GM12875 (cell line): ENCODE measurements at regions not wholly inside any gene's neighbourhood (a gene's known extent, or its start where the extent isn't known, plus 50 kb on each side); places are given as distances from the start of the nearest gene placed in this dataset.

Experiments used
- H3K4me3 ChIP-seq: one replicate; pipeline ENCODE4 v1.5.1; 2011; ENCODE audit warnings: low read depth, low read length, control low read depth
- CTCF ChIP-seq: IDR thresholded peaks from 2 replicates; pipeline ENCODE4 v1.5.1; 2011; ENCODE audit warnings: low read depth, mild to moderate bottlenecking, control low read depth, inconsistent platforms, low read length, moderate library complexity, borderline replicate concordance; ENCODE audit not compliant: insufficient read depth

- no peak for TF ChIP-seq CTCF
- H3K4me3 ChIP-seq = no peak overlapping the region
These were observed 644.8 kb upstream of the PKN2 start for GRCh38 chr1:88039240-88039639.

DNA sequence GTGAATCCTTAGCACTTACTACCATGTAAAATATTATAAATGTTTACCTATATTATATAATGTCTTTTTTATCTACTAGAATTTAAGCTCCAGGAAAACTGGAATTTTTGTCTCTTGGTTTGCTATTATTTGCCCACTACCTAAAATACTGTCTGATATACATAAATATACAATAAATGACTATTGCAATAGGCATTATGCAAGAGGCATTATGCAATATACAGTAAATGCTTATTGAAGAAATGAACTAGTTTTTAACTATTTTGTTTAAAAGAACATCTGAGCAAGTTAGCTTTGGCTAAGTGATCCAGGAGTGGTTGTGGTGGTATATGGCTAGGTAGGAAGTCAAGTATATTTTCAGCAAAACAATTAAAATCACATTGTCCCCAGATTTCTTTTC is 640.2 kb upstream of the PKN2 start:
- TF ChIP-seq CTCF = no peak

GRCh38 chr1:88052167-88052566 is 631.9 kb upstream of the PKN2 start:
- H3K4me3 ChIP-seq = no peak overlapping the region
- TF ChIP-seq CTCF = no peak

More for the DNA sequence above, 640.2 kb upstream of the PKN2 start:
- H3K4me3 ChIP-seq = no peak overlapping the region

DNA sequence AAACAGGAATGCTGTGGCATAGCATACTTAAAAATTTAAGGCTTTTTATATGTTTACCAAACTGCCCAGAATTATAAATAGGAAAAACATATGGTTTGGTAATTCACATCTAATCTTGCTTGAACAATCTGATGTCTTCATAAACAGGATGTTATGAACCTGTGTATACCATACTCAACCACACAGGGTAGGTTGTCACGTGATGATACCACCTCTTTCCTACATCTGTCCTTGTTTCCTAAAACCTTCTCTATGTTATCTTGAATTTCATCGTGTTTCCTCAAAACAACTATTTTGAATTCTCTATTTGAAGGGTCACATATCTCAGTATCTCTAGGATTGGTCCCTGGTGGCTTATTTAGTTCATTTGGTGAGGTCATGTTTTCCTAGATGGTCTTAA is 631.0 kb upstream of the PKN2 start:
- no peak overlapping the region for H3K4me3 ChIP-seq
- no peak for TF ChIP-seq CTCF

- H3K4me3 ChIP-seq = no peak overlapping the region
- TF ChIP-seq CTCF = no peak
These were observed 627.2 kb upstream of the PKN2 start for GRCh38 chr1:88056881-88057280.

GRCh38 chr1:88058205-88058604 is 625.9 kb upstream of the PKN2 start:
- TF ChIP-seq CTCF = no peak
- H3K4me3 ChIP-seq = no peak overlapping the region

DNA sequence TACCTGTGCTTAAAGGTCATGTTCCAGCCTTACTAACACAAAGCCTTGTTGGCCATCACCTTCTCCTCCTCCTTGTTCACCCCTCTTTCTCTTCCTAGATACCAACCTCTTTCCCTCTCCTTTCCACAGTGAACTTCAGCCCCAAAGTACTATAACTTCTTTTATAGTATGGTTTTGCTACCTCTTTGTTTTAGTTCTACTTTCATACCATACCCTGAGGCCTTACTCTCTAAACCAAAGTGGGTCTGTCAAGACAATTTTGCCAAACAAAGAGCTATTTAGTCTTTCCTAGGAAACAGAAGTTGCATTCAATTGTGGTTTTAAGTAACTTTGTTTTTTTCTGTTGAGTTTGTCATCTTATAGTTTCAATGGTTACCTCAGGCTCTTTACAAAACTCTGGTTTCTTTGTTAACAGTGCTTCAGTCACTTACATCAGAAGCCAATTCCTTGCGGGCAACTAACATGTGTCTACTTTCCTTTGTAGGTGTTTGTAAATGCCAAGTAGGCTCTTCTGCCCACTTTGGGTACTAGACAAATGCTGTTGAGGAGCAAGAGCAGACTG is 623.9 kb upstream of the PKN2 start:
- no peak overlapping the region for H3K4me3 ChIP-seq
- no peak for TF ChIP-seq CTCF
